Loucy (cell line): ENCODE measurements at regions not wholly inside any gene's neighbourhood (a gene's known extent, or its start where the extent isn't known, plus 50 kb on each side); places are given as distances from the start of the nearest gene placed in this dataset.

Source experiments
- H2AFZ ChIP-seq: fragments of 200-600 bp; sonication (generic); 2 replicates; pipeline ENCODE4 v1.6.0; 2016; ENCODE audit warnings: antibody characterized with exemption, mild to moderate bottlenecking, low read length, moderate library complexity
- H3F3A ChIP-seq: fragments of 200-600 bp; 2 replicates; pipeline ENCODE4 v1.6.0; 2016; ENCODE audit warnings: antibody characterized with exemption, low read depth, mild to moderate bottlenecking
- H3K27me3 ChIP-seq: fragments of 200-600 bp; sonication (generic); 2 replicates; pipeline ENCODE4 v1.6.1; 2014; ENCODE audit warnings: low read length, mild to moderate bottlenecking; ENCODE audit not compliant: insufficient read depth, poor library complexity, severe bottlenecking
- H3K36me3 ChIP-seq: fragments of 200-600 bp; sonication (generic); 2 replicates; pipeline ENCODE4 v1.6.1; 2016; ENCODE audit warnings: low read length; ENCODE audit not compliant: insufficient read depth
- H3K4me1 ChIP-seq: fragments of 200-600 bp; sonication (generic); 2 replicates; pipeline ENCODE4 v1.5.1; 2014; ENCODE audit warnings: low read length, mild to moderate bottlenecking; ENCODE audit not compliant: insufficient read depth, poor library complexity, severe bottlenecking
- H3K4me2 ChIP-seq: fragments of 200-600 bp; sonication (generic); 2 replicates; pipeline ENCODE4 v1.6.0; 2014; ENCODE audit warnings: antibody characterized with exemption, low read length, low read depth, mild to moderate bottlenecking; ENCODE audit not compliant: poor library complexity, severe bottlenecking
- H3K4me3 ChIP-seq: fragments of 200-600 bp; sonication (generic); 2 replicates; pipeline ENCODE4 v1.5.1; 2014; ENCODE audit warnings: low read length, mild to moderate bottlenecking, mixed read lengths; ENCODE audit not compliant: poor library complexity, severe bottlenecking
- H3K79me2 ChIP-seq: fragments of 200-600 bp; sonication (generic); 2 replicates; pipeline ENCODE4 v1.6.1; 2014; ENCODE audit warnings: low read length; ENCODE audit not compliant: insufficient read depth
- H3K9ac ChIP-seq: fragments of 200-600 bp; sonication (generic); 2 replicates; pipeline ENCODE4 v1.6.0; 2014; ENCODE audit warnings: mild to moderate bottlenecking, low read depth, low read length, moderate library complexity; ENCODE audit not compliant: poor library complexity, severe bottlenecking
- H3K9me2 ChIP-seq: fragments of 200-600 bp; sonication (generic); replicated peaks from 2 replicates; pipeline ENCODE4 v1.6.1; 2016; ENCODE audit warnings: low read depth, low read length, mixed read lengths
- H3K9me3 ChIP-seq: fragments of 200-600 bp; sonication (generic); 2 replicates; pipeline ENCODE4 v1.6.1; 2014; ENCODE audit warnings: mild to moderate bottlenecking, antibody characterized with exemption, low read length, low read depth; ENCODE audit not compliant: insufficient read depth
- H4K20me1 ChIP-seq: fragments of 200-600 bp; sonication (generic); 2 replicates; pipeline ENCODE4 v1.6.0; 2014; ENCODE audit warnings: antibody characterized with exemption, low read length, mild to moderate bottlenecking; ENCODE audit not compliant: insufficient read depth, poor library complexity, severe bottlenecking
- EZH2phosphoT487 ChIP-seq: fragments of 200-600 bp; IDR thresholded peaks from 2 replicates; pipeline ENCODE4 v1.6.1; 2018; ENCODE audit warnings: antibody characterized with exemption, mild to moderate bottlenecking, moderate library complexity, borderline replicate concordance
- TF ChIP-seq, protein P1 (sequence below): fragments of 200-600 bp; sonication (generic); conservative IDR thresholded peaks from 2 replicates; pipeline ENCODE4 v1.5.1; 2014; ENCODE audit warnings: mild to moderate bottlenecking, antibody characterized with exemption, low read length

DNA sequence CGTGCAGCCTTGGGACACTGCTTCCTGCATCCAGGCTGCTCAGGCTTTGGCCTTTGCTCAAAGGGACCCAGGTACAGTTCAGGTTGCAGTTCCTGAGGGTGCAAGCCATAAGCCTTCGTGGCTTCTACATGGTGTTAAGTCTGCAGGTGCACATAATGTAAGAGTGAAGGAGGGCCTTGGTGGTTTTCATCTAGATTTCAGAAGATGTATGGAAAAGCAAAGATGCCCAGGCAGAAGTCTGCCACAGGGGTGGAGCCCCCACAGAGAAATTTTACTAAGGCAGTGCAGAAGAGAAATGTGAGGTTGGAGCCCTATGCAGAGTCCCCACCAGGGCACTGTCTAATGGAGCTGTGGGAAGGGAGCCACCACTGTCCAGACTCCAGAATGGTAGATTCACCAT lies 200.9 kb downstream of the ICE1 start:
- H3K4me2 ChIP-seq, result no peak overlapping the region
- H3K79me2 ChIP-seq, result no peaks in the 10 kb centered on the region
- H2AFZ ChIP-seq, result no peak overlapping the region
- H3K27me3 ChIP-seq, result no peaks in the 10 kb centered on the region
- no peaks in the 10 kb centered on the region for H3K36me3 ChIP-seq
- H4K20me1 ChIP-seq, result no peaks in the 10 kb centered on the region
- H3F3A ChIP-seq, result no peaks in the 10 kb centered on the region
- TF ChIP-seq, protein P1, sequence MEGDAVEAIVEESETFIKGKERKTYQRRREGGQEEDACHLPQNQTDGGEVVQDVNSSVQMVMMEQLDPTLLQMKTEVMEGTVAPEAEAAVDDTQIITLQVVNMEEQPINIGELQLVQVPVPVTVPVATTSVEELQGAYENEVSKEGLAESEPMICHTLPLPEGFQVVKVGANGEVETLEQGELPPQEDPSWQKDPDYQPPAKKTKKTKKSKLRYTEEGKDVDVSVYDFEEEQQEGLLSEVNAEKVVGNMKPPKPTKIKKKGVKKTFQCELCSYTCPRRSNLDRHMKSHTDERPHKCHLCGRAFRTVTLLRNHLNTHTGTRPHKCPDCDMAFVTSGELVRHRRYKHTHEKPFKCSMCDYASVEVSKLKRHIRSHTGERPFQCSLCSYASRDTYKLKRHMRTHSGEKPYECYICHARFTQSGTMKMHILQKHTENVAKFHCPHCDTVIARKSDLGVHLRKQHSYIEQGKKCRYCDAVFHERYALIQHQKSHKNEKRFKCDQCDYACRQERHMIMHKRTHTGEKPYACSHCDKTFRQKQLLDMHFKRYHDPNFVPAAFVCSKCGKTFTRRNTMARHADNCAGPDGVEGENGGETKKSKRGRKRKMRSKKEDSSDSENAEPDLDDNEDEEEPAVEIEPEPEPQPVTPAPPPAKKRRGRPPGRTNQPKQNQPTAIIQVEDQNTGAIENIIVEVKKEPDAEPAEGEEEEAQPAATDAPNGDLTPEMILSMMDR, result no peak
- TF ChIP-seq EZH2phosphoT487, result no peak
- no peaks in the 10 kb centered on the region for H3K9me2 ChIP-seq
- H3K9ac ChIP-seq, result no peak overlapping the region
- no peaks in the 10 kb centered on the region for H3K4me1 ChIP-seq
- H3K9me3 ChIP-seq, result peaks cover 8% of the 10 kb centered on the region; the same call in 1 of the 2 replicates
- no peak overlapping the region for H3K4me3 ChIP-seq

DNA sequence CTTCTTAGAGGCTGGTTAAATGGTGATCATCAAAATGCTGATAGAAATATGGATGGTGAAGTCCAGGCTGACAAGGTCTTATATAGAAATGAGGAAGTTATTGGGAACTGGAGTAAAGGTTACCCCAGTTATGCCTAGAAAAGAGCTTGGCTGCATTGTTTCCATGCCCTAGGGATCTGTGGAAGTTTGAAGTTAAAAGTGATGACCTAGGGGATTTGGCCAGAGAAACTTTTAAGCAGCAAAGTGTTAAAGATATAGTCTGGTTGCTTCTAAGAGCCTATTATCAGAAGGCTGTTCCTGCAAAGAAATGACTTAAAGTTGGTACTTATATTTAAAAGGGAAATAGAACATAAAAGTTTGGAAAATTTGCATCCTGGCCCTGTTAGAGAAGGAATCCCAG lies 200.3 kb downstream of the ICE1 start:
- H3K79me2 ChIP-seq, result no peaks in the 10 kb centered on the region
- H2AFZ ChIP-seq, result no peak overlapping the region
- H3K36me3 ChIP-seq, result no peaks in the 10 kb centered on the region
- H3K4me3 ChIP-seq, result no peak overlapping the region
- no peak overlapping the region for H3K9ac ChIP-seq
- TF ChIP-seq, protein P1, result no peak
- no peak for TF ChIP-seq EZH2phosphoT487
- H4K20me1 ChIP-seq, result no peaks in the 10 kb centered on the region
- H3K9me3 ChIP-seq, result 0 out of 2 replicates have a peak, but pooled peaks cover 5% of the 10 kb centered on the region
- no peaks in the 10 kb centered on the region for H3F3A ChIP-seq
- no peaks in the 10 kb centered on the region for H3K27me3 ChIP-seq
- H3K9me2 ChIP-seq, result no peaks in the 10 kb centered on the region
- no peaks in the 10 kb centered on the region for H3K4me1 ChIP-seq
- no peak overlapping the region for H3K4me2 ChIP-seq

DNA sequence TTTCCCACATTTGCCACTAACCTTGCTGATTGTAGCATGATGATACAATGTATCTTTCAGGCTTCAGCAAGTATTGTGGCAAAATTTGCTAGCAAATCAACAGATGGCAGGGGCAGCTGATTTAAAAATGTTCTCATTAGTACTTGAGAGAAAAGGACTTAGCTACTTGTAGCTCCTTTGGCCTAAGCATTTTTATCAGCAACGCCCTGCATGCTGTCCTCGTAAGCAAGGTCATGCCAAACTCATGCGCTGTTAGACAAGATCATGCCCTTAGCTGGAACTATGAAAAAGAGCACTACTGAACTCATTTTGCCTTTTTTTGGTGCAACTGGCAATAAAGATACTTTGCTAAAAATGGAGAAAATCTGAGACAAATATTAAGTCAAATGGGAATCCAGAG lies 197.1 kb downstream of the ICE1 start:
- peaks cover 5% of the 10 kb centered on the region; the same call in 1 of the 2 replicates for H3K9me3 ChIP-seq
- TF ChIP-seq, protein P1, result no peak
- no peak for TF ChIP-seq EZH2phosphoT487
- no peaks in the 10 kb centered on the region for H3F3A ChIP-seq
- H3K27me3 ChIP-seq, result no peaks in the 10 kb centered on the region
- no peak overlapping the region for H3K9ac ChIP-seq
- no peak overlapping the region for H2AFZ ChIP-seq
- no peak overlapping the region for H3K4me3 ChIP-seq
- H3K9me2 ChIP-seq, result no peaks in the 10 kb centered on the region
- no peaks in the 10 kb centered on the region for H3K4me1 ChIP-seq
- no peak overlapping the region for H3K4me2 ChIP-seq
- no peaks in the 10 kb centered on the region for H3K36me3 ChIP-seq
- no peaks in the 10 kb centered on the region for H4K20me1 ChIP-seq
- no peaks in the 10 kb centered on the region for H3K79me2 ChIP-seq
